ENCODE measurements at regions not wholly inside any gene's neighbourhood (a gene's known extent, or its start where the extent isn't known, plus 50 kb on each side); places are given as distances from the start of the nearest gene placed in this dataset.

GRCh38 chr5:124395926-124396325 lies 350.5 kb downstream of the ZNF608 start:
- no peak for TF ChIP-seq CTCF (conservative IDR thresholded peaks at IDR 0.05)
- TF ChIP-seq ZFX (IDR thresholded peaks at IDR 0.05) = no peak
